ENCODE measurements at regions not wholly inside any gene's neighbourhood (a gene's known extent, or its start where the extent isn't known, plus 50 kb on each side); places are given as distances from the start of the nearest gene placed in this dataset.

DNA sequence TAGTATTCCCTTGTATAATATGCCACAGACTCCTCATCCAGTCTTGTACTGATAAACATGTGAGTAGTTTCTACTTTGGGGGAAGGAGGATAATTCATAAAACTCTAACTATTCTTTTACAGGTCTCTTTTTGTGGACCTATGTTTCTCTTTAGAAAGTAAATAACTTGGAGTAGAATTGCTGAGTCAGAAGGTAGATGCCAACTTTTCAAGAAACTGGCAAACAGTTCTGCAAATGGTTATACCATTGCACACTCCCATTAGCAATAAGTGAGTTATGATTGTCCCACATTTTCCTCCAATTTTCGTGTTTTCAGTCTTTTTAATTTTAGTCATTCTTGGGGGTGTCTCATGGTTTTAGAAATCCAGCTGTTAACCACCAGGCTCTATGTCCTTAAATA is 477.2 kb upstream of the LRRTM4 start:
- no peaks in the 10 kb centered on the region for H3K27me3 ChIP-seq (ENCODE audit: control insufficient read depth in 2 of 2, insufficient read depth in 2 of 2, low read length in 2 of 2)
- no peak overlapping the region for H3K9ac ChIP-seq (ENCODE audit: low read depth in 1 of 2, low read length in 2 of 2)
- no peaks in the 10 kb centered on the region for H3K36me3 ChIP-seq (ENCODE audit: control insufficient read depth in 2 of 2, insufficient read depth in 2 of 2, low read length in 2 of 2)
- no peaks in the 10 kb centered on the region for H3K9me3 ChIP-seq (ENCODE audit: control insufficient read depth in 2 of 2, low read length in 2 of 2)
- no peak overlapping the region for H3K4me3 ChIP-seq (ENCODE audit: low read length in 2 of 2)
- H3K27ac ChIP-seq (ENCODE audit: low read depth in 2 of 2, low read length in 2 of 2) = no peak overlapping the region
- no peaks in the 10 kb centered on the region for H3K4me1 ChIP-seq (ENCODE audit: control insufficient read depth in 2 of 2, insufficient read depth in 2 of 2, low read length in 2 of 2)

DNA sequence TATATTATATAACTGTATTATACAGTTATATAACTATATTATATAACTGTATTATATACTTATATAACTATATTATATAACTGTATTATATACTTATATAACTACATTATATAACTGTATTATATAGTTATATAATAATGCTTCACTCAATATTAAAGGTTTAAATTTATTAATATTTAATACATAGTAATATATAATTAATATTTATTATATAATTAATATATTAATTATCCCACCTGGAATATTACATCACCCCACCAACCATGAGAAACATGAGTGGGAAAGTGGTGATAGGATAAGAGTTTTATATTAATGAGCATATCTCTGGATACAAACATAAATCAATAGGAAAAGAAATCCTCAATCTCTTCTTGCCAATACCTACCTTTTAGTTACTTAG is 487.1 kb upstream of the LRRTM4 start:
- Histone ChIP-seq H3K4me3 (ENCODE audit: low read length in 2 of 2) (no peak overlapping the region), H3K9ac (ENCODE audit: low read depth in 1 of 2, low read length in 2 of 2) (no peak overlapping the region), H3K27ac (ENCODE audit: low read depth in 2 of 2, low read length in 2 of 2) (no peak overlapping the region), H3K9me3 (ENCODE audit: control insufficient read depth in 2 of 2, low read length in 2 of 2) (peaks cover 0 to 5% of the 10 kb centered on the region in 2 donors), H3K4me1 (ENCODE audit: control insufficient read depth in 2 of 2, insufficient read depth in 2 of 2, low read length in 2 of 2) (no peaks in the 10 kb centered on the region), H3K27me3 (ENCODE audit: control insufficient read depth in 2 of 2, insufficient read depth in 2 of 2, low read length in 2 of 2) (no peaks in the 10 kb centered on the region), H3K36me3 (ENCODE audit: control insufficient read depth in 2 of 2, insufficient read depth in 2 of 2, low read length in 2 of 2) (no peaks in the 10 kb centered on the region)

DNA sequence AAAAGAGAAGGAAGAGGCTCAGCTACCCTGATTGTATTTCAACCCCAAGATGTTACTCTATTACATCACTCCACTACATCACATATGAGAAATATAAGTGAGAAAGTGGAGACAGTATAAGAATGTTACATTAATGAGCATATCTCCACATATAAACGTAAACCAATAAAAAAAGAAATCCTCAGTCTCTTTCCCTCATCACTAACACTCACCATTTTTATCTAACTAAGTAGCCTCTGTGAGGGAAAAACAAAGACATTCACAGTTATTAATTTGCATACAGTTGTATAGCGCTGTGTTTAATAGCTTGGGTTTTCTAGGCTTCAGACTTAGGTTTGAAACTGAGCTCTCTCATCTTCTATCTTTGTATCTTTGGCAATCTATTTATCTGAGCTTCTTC is 489.1 kb upstream of the LRRTM4 start:
- Histone ChIP-seq H3K27ac (ENCODE audit: low read depth in 2 of 2, low read length in 2 of 2) (no peak overlapping the region), H3K4me3 (ENCODE audit: low read length in 2 of 2) (no peak overlapping the region), H3K9ac (ENCODE audit: low read depth in 1 of 2, low read length in 2 of 2) (no peak overlapping the region), H3K4me1 (ENCODE audit: control insufficient read depth in 2 of 2, insufficient read depth in 2 of 2, low read length in 2 of 2) (no peaks in the 10 kb centered on the region), H3K27me3 (ENCODE audit: control insufficient read depth in 2 of 2, insufficient read depth in 2 of 2, low read length in 2 of 2) (no peaks in the 10 kb centered on the region), H3K9me3 (ENCODE audit: control insufficient read depth in 2 of 2, low read length in 2 of 2) (peaks cover 0 to 2% of the 10 kb centered on the region in 2 donors), H3K36me3 (ENCODE audit: control insufficient read depth in 2 of 2, insufficient read depth in 2 of 2, low read length in 2 of 2) (no peaks in the 10 kb centered on the region)

DNA sequence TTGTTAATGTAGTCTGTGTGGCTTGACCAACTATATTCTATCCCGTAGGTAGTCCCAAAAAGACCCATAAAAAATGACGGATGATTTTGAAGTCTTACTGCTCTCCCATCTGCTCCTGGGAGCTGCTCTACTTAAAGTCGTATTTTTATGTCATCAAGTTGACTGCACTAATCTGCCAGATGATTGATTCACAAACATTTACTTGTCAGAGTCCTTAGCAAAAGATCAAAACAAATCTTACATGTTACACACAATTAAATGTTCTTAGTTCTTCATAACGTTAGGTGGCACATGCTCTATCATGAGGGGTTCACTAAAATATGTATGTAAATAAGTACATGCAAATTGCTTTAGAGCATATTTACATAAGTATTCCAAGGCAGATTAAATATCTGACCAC is 498.3 kb upstream of the LRRTM4 start:
- Histone ChIP-seq H3K36me3 (ENCODE audit: control insufficient read depth in 2 of 2, insufficient read depth in 2 of 2, low read length in 2 of 2) (no peaks in the 10 kb centered on the region), H3K9me3 (ENCODE audit: control insufficient read depth in 2 of 2, low read length in 2 of 2) (peaks cover 0 to 2% of the 10 kb centered on the region in 2 donors), H3K4me1 (ENCODE audit: control insufficient read depth in 2 of 2, insufficient read depth in 2 of 2, low read length in 2 of 2) (no peaks in the 10 kb centered on the region), H3K27ac (ENCODE audit: low read depth in 2 of 2, low read length in 2 of 2) (no peak overlapping the region), H3K27me3 (ENCODE audit: control insufficient read depth in 2 of 2, insufficient read depth in 2 of 2, low read length in 2 of 2) (no peaks in the 10 kb centered on the region), H3K9ac (ENCODE audit: low read depth in 1 of 2, low read length in 2 of 2) (no peak overlapping the region), H3K4me3 (ENCODE audit: low read length in 2 of 2) (no peak overlapping the region)

DNA sequence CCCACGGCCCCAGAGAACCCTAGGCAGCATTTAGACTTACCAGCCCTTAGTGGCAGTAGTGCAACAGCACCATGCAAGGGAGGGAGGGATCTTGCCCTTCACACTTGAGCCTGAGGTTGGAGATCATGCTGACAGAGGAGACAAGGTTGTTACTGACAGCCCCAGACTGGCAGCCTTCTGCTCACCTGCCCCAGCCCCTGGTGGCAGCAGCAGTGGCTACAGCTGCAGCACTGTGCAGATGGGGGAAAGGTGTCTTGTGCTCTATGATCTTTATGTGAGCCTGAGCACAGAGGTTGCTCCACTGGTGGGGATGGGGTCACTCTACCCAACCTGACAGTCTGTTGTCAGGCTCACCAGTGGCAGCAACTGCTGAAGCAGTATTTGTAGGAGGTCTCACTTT is 501.2 kb upstream of the LRRTM4 start:
- Histone ChIP-seq H3K27ac (ENCODE audit: low read depth in 2 of 2, low read length in 2 of 2) (no peak overlapping the region), H3K9me3 (ENCODE audit: control insufficient read depth in 2 of 2, low read length in 2 of 2) (peaks cover 0 to 2% of the 10 kb centered on the region in 2 donors), H3K4me1 (ENCODE audit: control insufficient read depth in 2 of 2, insufficient read depth in 2 of 2, low read length in 2 of 2) (no peaks in the 10 kb centered on the region), H3K4me3 (ENCODE audit: low read length in 2 of 2) (no peak overlapping the region), H3K9ac (ENCODE audit: low read depth in 1 of 2, low read length in 2 of 2) (no peak overlapping the region), H3K27me3 (ENCODE audit: control insufficient read depth in 2 of 2, insufficient read depth in 2 of 2, low read length in 2 of 2) (no peaks in the 10 kb centered on the region), H3K36me3 (ENCODE audit: control insufficient read depth in 2 of 2, insufficient read depth in 2 of 2, low read length in 2 of 2) (no peaks in the 10 kb centered on the region)

DNA sequence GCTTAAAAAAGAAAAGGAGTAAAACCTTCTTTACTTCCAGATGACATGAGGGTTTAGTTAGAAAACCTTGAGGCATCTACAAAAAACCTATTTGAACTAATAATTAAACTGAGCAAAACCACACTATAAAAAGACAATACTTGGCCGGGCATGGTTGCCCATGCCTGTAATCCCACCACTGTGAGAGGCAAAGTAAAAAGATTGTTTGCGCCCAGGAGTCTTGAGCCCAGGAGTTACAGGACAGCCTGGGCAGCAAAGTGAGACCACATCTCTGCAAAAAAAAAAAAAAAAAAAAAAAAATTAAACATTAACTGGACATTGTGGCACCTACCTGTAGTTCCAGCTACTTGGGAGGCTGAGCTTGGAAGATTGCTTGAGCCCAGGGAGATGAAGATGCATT is 502.8 kb upstream of the LRRTM4 start:
- H3K27ac ChIP-seq (ENCODE audit: low read depth in 2 of 2, low read length in 2 of 2) = no peak overlapping the region
- peaks cover 0 to 4% of the 10 kb centered on the region in 2 donors for H3K9me3 ChIP-seq (ENCODE audit: control insufficient read depth in 2 of 2, low read length in 2 of 2)
- no peak overlapping the region for H3K4me3 ChIP-seq (ENCODE audit: low read length in 2 of 2)
- H3K4me1 ChIP-seq (ENCODE audit: control insufficient read depth in 2 of 2, insufficient read depth in 2 of 2, low read length in 2 of 2) = no peaks in the 10 kb centered on the region
- H3K9ac ChIP-seq (ENCODE audit: low read depth in 1 of 2, low read length in 2 of 2) = no peak overlapping the region
- no peaks in the 10 kb centered on the region for H3K27me3 ChIP-seq (ENCODE audit: control insufficient read depth in 2 of 2, insufficient read depth in 2 of 2, low read length in 2 of 2)
- no peaks in the 10 kb centered on the region for H3K36me3 ChIP-seq (ENCODE audit: control insufficient read depth in 2 of 2, insufficient read depth in 2 of 2, low read length in 2 of 2)

DNA sequence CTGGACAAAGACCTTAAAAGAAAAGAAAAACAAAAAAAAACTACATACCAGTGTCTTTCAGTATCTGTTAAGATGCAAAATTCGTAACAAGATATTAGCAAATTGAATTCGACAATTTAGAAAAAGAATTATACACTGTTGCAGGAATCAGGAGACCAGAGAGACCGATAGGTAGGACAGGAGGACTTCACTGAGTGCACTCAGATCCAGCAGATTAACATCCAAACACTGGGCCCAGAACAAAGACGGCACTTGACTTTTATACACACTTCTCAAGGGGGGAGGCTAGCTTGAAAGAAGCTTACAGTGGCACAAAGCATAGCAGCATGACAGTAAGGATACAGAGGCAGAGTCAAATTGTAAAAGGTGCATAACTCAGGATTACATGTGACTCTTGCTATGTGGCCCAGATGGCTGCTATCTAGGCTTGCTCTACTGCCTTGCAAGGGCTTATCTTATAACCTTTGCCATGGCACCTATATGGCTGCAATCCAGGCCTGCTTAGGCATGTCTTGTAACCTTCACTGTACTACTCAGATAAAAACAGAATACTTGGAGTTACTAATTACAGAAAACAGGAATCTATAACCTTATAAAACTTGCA is 507.3 kb upstream of the LRRTM4 start:
- H3K9me3 ChIP-seq (ENCODE audit: control insufficient read depth in 2 of 2, low read length in 2 of 2) = peaks cover 0 to 4% of the 10 kb centered on the region in 2 donors
- H3K9ac ChIP-seq (ENCODE audit: low read depth in 1 of 2, low read length in 2 of 2) = no peak overlapping the region
- no peaks in the 10 kb centered on the region for H3K27me3 ChIP-seq (ENCODE audit: control insufficient read depth in 2 of 2, insufficient read depth in 2 of 2, low read length in 2 of 2)
- no peak overlapping the region for H3K27ac ChIP-seq (ENCODE audit: low read depth in 2 of 2, low read length in 2 of 2)
- H3K36me3 ChIP-seq (ENCODE audit: control insufficient read depth in 2 of 2, insufficient read depth in 2 of 2, low read length in 2 of 2) = no peaks in the 10 kb centered on the region
- no peaks in the 10 kb centered on the region for H3K4me1 ChIP-seq (ENCODE audit: control insufficient read depth in 2 of 2, insufficient read depth in 2 of 2, low read length in 2 of 2)
- no peak overlapping the region for H3K4me3 ChIP-seq (ENCODE audit: low read length in 2 of 2)

DNA sequence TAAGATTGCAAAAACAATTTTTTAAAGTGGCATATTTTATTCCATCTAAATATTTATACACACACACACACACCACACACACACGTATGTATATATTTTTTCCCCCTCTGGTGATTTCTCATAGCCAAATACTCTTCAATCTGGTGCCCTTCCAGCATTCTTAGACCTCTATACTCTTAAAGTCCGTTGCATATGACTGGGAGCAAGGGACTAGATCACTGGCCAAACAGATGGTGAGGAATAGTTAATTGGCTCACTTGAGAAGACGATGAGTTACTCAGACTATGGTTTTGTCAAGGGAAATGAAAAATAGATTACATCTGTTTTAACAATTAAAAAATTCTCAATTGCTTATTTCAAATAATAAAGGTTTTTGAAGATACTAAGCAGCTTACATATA is 512.5 kb upstream of the LRRTM4 start:
- Histone ChIP-seq H3K27me3 (ENCODE audit: control insufficient read depth in 2 of 2, insufficient read depth in 2 of 2, low read length in 2 of 2) (no peaks in the 10 kb centered on the region), H3K4me1 (ENCODE audit: control insufficient read depth in 2 of 2, insufficient read depth in 2 of 2, low read length in 2 of 2) (no peaks in the 10 kb centered on the region), H3K27ac (ENCODE audit: low read depth in 2 of 2, low read length in 2 of 2) (no peak overlapping the region), H3K4me3 (ENCODE audit: low read length in 2 of 2) (no peak overlapping the region), H3K9ac (ENCODE audit: low read depth in 1 of 2, low read length in 2 of 2) (no peak overlapping the region), H3K9me3 (ENCODE audit: control insufficient read depth in 2 of 2, low read length in 2 of 2) (no peaks in the 10 kb centered on the region), H3K36me3 (ENCODE audit: control insufficient read depth in 2 of 2, insufficient read depth in 2 of 2, low read length in 2 of 2) (no peaks in the 10 kb centered on the region)

DNA sequence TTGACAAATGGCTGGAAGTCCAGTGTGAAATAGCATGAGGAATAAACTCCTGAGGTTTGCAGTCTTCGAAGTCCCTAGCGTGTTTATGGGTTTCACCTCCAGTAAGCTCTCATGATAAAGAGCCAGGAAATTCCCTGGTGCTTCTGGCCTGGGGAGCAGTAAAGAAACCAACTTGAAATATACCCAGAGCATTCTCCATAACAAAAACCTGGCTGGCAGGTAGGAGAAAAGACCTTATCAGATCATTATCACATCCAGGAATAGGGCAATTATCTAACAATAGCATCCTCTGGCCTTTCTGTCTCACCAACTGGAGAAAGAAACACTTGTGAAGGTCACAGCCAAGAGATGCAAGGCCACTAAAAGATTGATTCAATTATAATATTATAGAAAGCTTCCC is 513.6 kb upstream of the LRRTM4 start:
- Histone ChIP-seq H3K27ac (ENCODE audit: low read depth in 2 of 2, low read length in 2 of 2) (no peak overlapping the region), H3K9me3 (ENCODE audit: control insufficient read depth in 2 of 2, low read length in 2 of 2) (no peaks in the 10 kb centered on the region), H3K27me3 (ENCODE audit: control insufficient read depth in 2 of 2, insufficient read depth in 2 of 2, low read length in 2 of 2) (no peaks in the 10 kb centered on the region), H3K4me1 (ENCODE audit: control insufficient read depth in 2 of 2, insufficient read depth in 2 of 2, low read length in 2 of 2) (no peaks in the 10 kb centered on the region), H3K36me3 (ENCODE audit: control insufficient read depth in 2 of 2, insufficient read depth in 2 of 2, low read length in 2 of 2) (no peaks in the 10 kb centered on the region), H3K4me3 (ENCODE audit: low read length in 2 of 2) (no peak overlapping the region), H3K9ac (ENCODE audit: low read depth in 1 of 2, low read length in 2 of 2) (no peak overlapping the region)

DNA sequence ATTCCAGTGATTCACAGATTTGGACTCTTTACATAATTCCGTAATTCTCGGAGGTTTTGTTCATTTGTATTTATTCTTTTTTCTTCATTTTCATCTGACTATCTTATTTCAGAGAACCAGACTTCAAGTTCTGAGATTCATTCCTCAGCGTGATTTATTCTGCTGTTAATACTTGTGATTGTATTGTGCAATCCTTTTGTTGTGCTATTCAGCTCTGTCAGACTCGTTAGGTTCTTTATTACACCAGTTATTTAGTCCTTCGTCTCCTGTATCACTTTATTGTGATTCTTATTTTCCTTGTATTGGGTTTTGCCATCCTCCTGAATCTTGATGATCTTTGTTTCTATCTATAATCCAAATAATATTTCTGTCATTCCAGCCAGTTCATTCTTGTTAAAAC is 529.3 kb upstream of the LRRTM4 start:
- Histone ChIP-seq H3K27ac (ENCODE audit: low read depth in 2 of 2, low read length in 2 of 2) (no peak overlapping the region), H3K9ac (ENCODE audit: low read depth in 1 of 2, low read length in 2 of 2) (no peak overlapping the region), H3K9me3 (ENCODE audit: control insufficient read depth in 2 of 2, low read length in 2 of 2) (peaks cover 0 to 2% of the 10 kb centered on the region in 2 donors), H3K36me3 (ENCODE audit: control insufficient read depth in 2 of 2, insufficient read depth in 2 of 2, low read length in 2 of 2) (no peaks in the 10 kb centered on the region), H3K27me3 (ENCODE audit: control insufficient read depth in 2 of 2, insufficient read depth in 2 of 2, low read length in 2 of 2) (no peaks in the 10 kb centered on the region), H3K4me1 (ENCODE audit: control insufficient read depth in 2 of 2, insufficient read depth in 2 of 2, low read length in 2 of 2) (no peaks in the 10 kb centered on the region), H3K4me3 (ENCODE audit: low read length in 2 of 2) (no peak overlapping the region)

DNA sequence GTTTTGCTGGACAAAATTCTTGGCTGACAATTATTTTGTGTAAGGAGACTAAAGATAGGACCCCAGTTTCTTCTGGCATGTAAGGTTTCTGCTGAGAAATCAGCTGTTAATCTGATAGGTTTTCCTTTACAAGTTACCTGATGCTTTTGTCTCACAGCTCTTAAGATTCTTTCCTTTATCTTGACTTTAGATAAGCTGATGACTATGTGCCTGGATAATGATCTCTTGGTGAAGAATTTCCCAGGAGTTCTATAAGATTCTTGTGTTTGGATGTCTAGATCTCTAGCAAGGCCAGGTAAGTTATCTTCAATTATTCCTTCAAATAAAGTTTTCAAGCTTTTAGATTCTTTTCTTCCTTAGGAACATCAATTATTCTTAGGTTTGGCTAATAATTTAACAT is 534.8 kb upstream of the LRRTM4 start:
- Histone ChIP-seq H3K27me3 (ENCODE audit: control insufficient read depth in 2 of 2, insufficient read depth in 2 of 2, low read length in 2 of 2) (no peaks in the 10 kb centered on the region), H3K9ac (ENCODE audit: low read depth in 1 of 2, low read length in 2 of 2) (no peak overlapping the region), H3K4me1 (ENCODE audit: control insufficient read depth in 2 of 2, insufficient read depth in 2 of 2, low read length in 2 of 2) (no peaks in the 10 kb centered on the region), H3K9me3 (ENCODE audit: control insufficient read depth in 2 of 2, low read length in 2 of 2) (no peaks in the 10 kb centered on the region), H3K36me3 (ENCODE audit: control insufficient read depth in 2 of 2, insufficient read depth in 2 of 2, low read length in 2 of 2) (no peaks in the 10 kb centered on the region), H3K4me3 (ENCODE audit: low read length in 2 of 2) (no peak overlapping the region), H3K27ac (ENCODE audit: low read depth in 2 of 2, low read length in 2 of 2) (no peak overlapping the region)
